Activated CD4-positive, alpha-beta T cell treated with anti-CD3 and anti-CD28 coated beads for 36 hours (primary cell): ENCODE measurements at regions not wholly inside any gene's neighbourhood (a gene's known extent, or its start where the extent isn't known, plus 50 kb on each side); places are given as distances from the start of the nearest gene placed in this dataset.

ENCODE experiments used
- ATAC-seq: fragments of 200-7000 bp; cut with Tn5 transposase; one replicate; pipeline ENCODE4 v1.10.0; 2021; ENCODE audit warnings: mild to moderate bottlenecking, moderate library complexity
- CTCF ChIA-PET: fragments of 350-600 bp; sonication (Branson Sonifier 250); formaldehyde crosslinking; loops from one replicate; lab custom pipeline; 2021; ENCODE audit warnings: antibody characterized with exemption; lab: Charles Lee
- POLR2A ChIA-PET: fragments of 350-600 bp; sonication (Branson Sonifier 250); formaldehyde crosslinking; loops from one replicate; lab custom pipeline; 2021; ENCODE audit warnings: antibody characterized with exemption, inconsistent platforms; lab: Charles Lee
- DNase-seq: peaks from one replicate; pipeline ENCODE4 v3.0.0-alpha.2; 2020
- H3K27ac Mint-ChIP-seq: one replicate; pipeline ENCODE4 v1.8.0; 2021; ENCODE audit warnings: mixed read lengths
- H3K27me3 Mint-ChIP-seq: one replicate; pipeline ENCODE4 v1.8.0; 2021; ENCODE audit warnings: mixed read lengths
- H3K36me3 Mint-ChIP-seq: one replicate; pipeline ENCODE4 v1.8.0; 2021; ENCODE audit warnings: low read depth, mixed read lengths
- H3K4me1 Mint-ChIP-seq: one replicate; pipeline ENCODE4 v1.8.0; 2021; ENCODE audit warnings: mixed read lengths
- H3K4me3 Mint-ChIP-seq: one replicate; pipeline ENCODE4 v1.8.0; 2021; ENCODE audit warnings: mild to moderate bottlenecking, moderate library complexity, mixed read lengths
- H3K9me3 Mint-ChIP-seq: one replicate; pipeline ENCODE4 v1.8.0; 2021; ENCODE audit warnings: low read depth, mixed read lengths
- intact Hi-C, 2 experiments: fragments of 100-400 bp; cut with DNase I in 1 of 2; cut with micrococcal nuclease in 1 of 2; formaldehyde crosslinking; loops; one replicate each; pipeline versions ENCODE4 v1.14.2 to v1.15.1; 2022 to 2024; cut with DNase I, micrococcal nuclease

- CTCF ChIA-PET: interaction anchor here (0.6 to 1.4 kb wide), 4 partner anchors 18 to 125 kb away, joined by 3 to 6 read pairs (median 3); no protein-coding TSS in a partner anchor
- H3K4me1 Mint-ChIP-seq: no peaks in the 10 kb centered on the region
- no peaks in the 10 kb centered on the region for H3K36me3 Mint-ChIP-seq
- ATAC-seq: no peak
- no peak overlapping the region for H3K27ac Mint-ChIP-seq
- H3K9me3 Mint-ChIP-seq: no peaks in the 10 kb centered on the region
- DNase-seq: no peak
- POLR2A ChIA-PET: no interaction called here
- H3K27me3 Mint-ChIP-seq: peaks cover 25% of the 10 kb centered on the region
- H3K4me3 Mint-ChIP-seq: no peak overlapping the region
- intact Hi-C loops: no loop called here
Observed at GRCh38 chr11:123284454-123284853, 89.4 kb upstream of the CLMP start.

GRCh38 chr11:123282597-123282996, 87.5 kb upstream of the CLMP start:
- intact Hi-C loops: no loop called here
- ATAC-seq: no peak
- Mint-ChIP-seq H3K36me3 (no peaks in the 10 kb centered on the region), H3K27me3 (peaks cover 30% of the 10 kb centered on the region), H3K4me3 (no peak overlapping the region), H3K9me3 (no peaks in the 10 kb centered on the region), H3K27ac (no peak overlapping the region), H3K4me1 (no peaks in the 10 kb centered on the region)
- DNase-seq: no peak
- CTCF ChIA-PET: interaction anchor here (0.7 to 1.9 kb wide), 3 partner anchors 21 to 197 kb away, joined by 4 to 5 read pairs (median 4); no protein-coding TSS in a partner anchor
- POLR2A ChIA-PET: no interaction called here

- DNase-seq (no peak), ATAC-seq (no peak)
- Mint-ChIP-seq H3K27me3 (peaks cover 7% of the 10 kb centered on the region), H3K9me3 (no peaks in the 10 kb centered on the region), H3K36me3 (no peaks in the 10 kb centered on the region), H3K4me1 (no peaks in the 10 kb centered on the region), H3K4me3 (no peak overlapping the region), H3K27ac (no peak overlapping the region)
- ChIA-PET CTCF (interaction anchor here (0.6 to 3.0 kb wide), 3 partner anchors 11 to 80 kb away, joined by 3 to 20 read pairs (median 5); no protein-coding TSS in a partner anchor), POLR2A (no interaction called here)
- intact Hi-C loops: no loop called here
Observed at GRCh38 chr11:123273616-123274015, 78.6 kb upstream of the CLMP start.

- ChIA-PET CTCF (interaction anchor here (0.6 to 3.0 kb wide), 5 partner anchors 10 to 518 kb away, joined by 3 to 20 read pairs (median 3); no protein-coding TSS in a partner anchor), POLR2A (no interaction called here)
- no peak overlapping the region for H3K4me3 Mint-ChIP-seq
- no peaks in the 10 kb centered on the region for H3K9me3 Mint-ChIP-seq
- intact Hi-C loops: no loop called here
- H3K27me3 Mint-ChIP-seq: peaks cover under 1% of the 10 kb centered on the region
- H3K27ac Mint-ChIP-seq: no peak overlapping the region
- no peaks in the 10 kb centered on the region for H3K36me3 Mint-ChIP-seq
- ATAC-seq (no peak), DNase-seq (no peak)
- H3K4me1 Mint-ChIP-seq: no peaks in the 10 kb centered on the region
Observed at GRCh38 chr11:123272565-123272964, 77.5 kb upstream of the CLMP start.

- POLR2A ChIA-PET: interaction anchor here (0.7 kb wide), 1 partner anchor 1016 kb away, joined by 3 read pairs; no protein-coding TSS in a partner anchor
Observed at GRCh38 chr11:123268156-123268555, 73.1 kb upstream of the CLMP start.

GRCh38 chr11:123265951-123266350, 70.9 kb upstream of the CLMP start:
- POLR2A ChIA-PET: no interaction called here
- CTCF ChIA-PET: no interaction called here
- intact Hi-C loops: no loop called here
- H3K9me3 Mint-ChIP-seq: no peaks in the 10 kb centered on the region
- H3K27me3 Mint-ChIP-seq: peaks cover 10% of the 10 kb centered on the region
- no peaks in the 10 kb centered on the region for H3K36me3 Mint-ChIP-seq
- H3K4me3 Mint-ChIP-seq: no peak overlapping the region
- DNase-seq: no peak
- H3K27ac Mint-ChIP-seq: no peak overlapping the region
- ATAC-seq: no peak
- H3K4me1 Mint-ChIP-seq: peaks cover 6% of the 10 kb centered on the region

More at GRCh38 chr11:123268156-123268555, 73.1 kb upstream of the CLMP start:
- no peaks in the 10 kb centered on the region for H3K9me3 Mint-ChIP-seq
- H3K4me3 Mint-ChIP-seq: no peak overlapping the region
- no peak overlapping the region for H3K27ac Mint-ChIP-seq
- CTCF ChIA-PET: interaction anchor here (2.6 kb wide), 1 partner anchor 21 kb away, joined by 15 read pairs; no protein-coding TSS in a partner anchor
- ATAC-seq (no peak), DNase-seq (no peak)
- intact Hi-C loops: no loop called here
- H3K27me3 Mint-ChIP-seq: peaks cover 8% of the 10 kb centered on the region
- H3K4me1 Mint-ChIP-seq: no peaks in the 10 kb centered on the region
- H3K36me3 Mint-ChIP-seq: no peaks in the 10 kb centered on the region

GRCh38 chr11:123264431-123264780, 69.4 kb upstream of the CLMP start:
- H3K27me3 Mint-ChIP-seq: peaks cover 12% of the 10 kb centered on the region
- no peak overlapping the region for H3K4me3 Mint-ChIP-seq
- H3K27ac Mint-ChIP-seq: no peak overlapping the region
- intact Hi-C loops: no loop called here
- no peaks in the 10 kb centered on the region for H3K9me3 Mint-ChIP-seq
- ChIA-PET CTCF (no interaction called here), POLR2A (no interaction called here)
- DNase-seq (no peak), ATAC-seq (no peak)
- H3K36me3 Mint-ChIP-seq: no peaks in the 10 kb centered on the region
- peaks cover 6% of the 10 kb centered on the region for H3K4me1 Mint-ChIP-seq

- Mint-ChIP-seq H3K4me3 (peak overlapping the region; percentile 22), H3K36me3 (no peaks in the 10 kb centered on the region), H3K4me1 (peaks cover 6% of the 10 kb centered on the region), H3K27ac (no peak overlapping the region), H3K9me3 (peaks cover 6% of the 10 kb centered on the region), H3K27me3 (peaks cover 12% of the 10 kb centered on the region)
- intact Hi-C loops: loop anchor here (1.0 kb wide), 2 partner anchors 150 to 217 kb away; no protein-coding TSS in a partner anchor
- CTCF ChIA-PET: interaction anchor here (0.6 to 3.2 kb wide), 59 partner anchors 8 to 419 kb away, joined by 3 to 37 read pairs (median 4); no protein-coding TSS in a partner anchor
- DNase-seq: peak; percentile 90
- POLR2A ChIA-PET: no interaction called here
- peak; percentile 90 for ATAC-seq
Observed at GRCh38 chr11:123261345-123262106, 66.5 kb upstream of the CLMP start.

GRCh38 chr11:123260511-123261211, 65.6 kb upstream of the CLMP start:
- intact Hi-C loops: loop anchor here (1.0 kb wide), 2 partner anchors 149 to 218 kb away; no protein-coding TSS in a partner anchor
- CTCF ChIA-PET: interaction anchor here (0.6 to 3.2 kb wide), 55 partner anchors 9 to 420 kb away, joined by 3 to 37 read pairs (median 4); no protein-coding TSS in a partner anchor
- Mint-ChIP-seq H3K27ac (no peak overlapping the region), H3K36me3 (no peaks in the 10 kb centered on the region), H3K4me1 (peaks cover 6% of the 10 kb centered on the region), H3K4me3 (no peak overlapping the region), H3K9me3 (peaks cover 6% of the 10 kb centered on the region), H3K27me3 (peaks cover 10% of the 10 kb centered on the region)
- DNase-seq (no peak), ATAC-seq (no peak)
- POLR2A ChIA-PET: interaction anchor here (0.6 kb wide), 1 partner anchor 362 kb away, joined by 3 read pairs; no protein-coding TSS in a partner anchor

- CTCF ChIA-PET: interaction anchor here (1.0 to 2.9 kb wide), 5 partner anchors 12 to 220 kb away, joined by 3 to 22 read pairs (median 4); no protein-coding TSS in a partner anchor
- peaks cover 6% of the 10 kb centered on the region for H3K4me1 Mint-ChIP-seq
- H3K4me3 Mint-ChIP-seq: no peak overlapping the region
- intact Hi-C loops: no loop called here
- peaks cover 6% of the 10 kb centered on the region for H3K9me3 Mint-ChIP-seq
- no peak for ATAC-seq
- peaks cover 4% of the 10 kb centered on the region for H3K27me3 Mint-ChIP-seq
- no peak overlapping the region for H3K27ac Mint-ChIP-seq
- H3K36me3 Mint-ChIP-seq: no peaks in the 10 kb centered on the region
- no peak for DNase-seq
- POLR2A ChIA-PET: no interaction called here
Observed at GRCh38 chr11:123258877-123259276, 63.8 kb upstream of the CLMP start.

GRCh38 chr11:123257370-123257769, 62.3 kb upstream of the CLMP start:
- intact Hi-C loops: no loop called here
- ATAC-seq (no peak), DNase-seq (no peak)
- Mint-ChIP-seq H3K9me3 (peaks cover 6% of the 10 kb centered on the region), H3K36me3 (no peaks in the 10 kb centered on the region), H3K4me1 (peaks cover 6% of the 10 kb centered on the region), H3K4me3 (no peak overlapping the region), H3K27ac (no peak overlapping the region), H3K27me3 (peaks cover 2% of the 10 kb centered on the region)
- POLR2A ChIA-PET: no interaction called here
- CTCF ChIA-PET: interaction anchor here (0.6 to 2.9 kb wide), 7 partner anchors 9 to 221 kb away, joined by 3 to 22 read pairs (median 3); no protein-coding TSS in a partner anchor
